DOHH2 (cell line): ENCODE measurements at regions not wholly inside any gene's neighbourhood (a gene's known extent, or its start where the extent isn't known, plus 50 kb on each side); places are given as distances from the start of the nearest gene placed in this dataset.

Experiments
- H3F3A ChIP-seq: fragments of 200-600 bp; sonication (generic), shearing (Covaris generic); 2 replicates; pipeline ENCODE4 v1.6.0; 2016; ENCODE audit warnings: antibody characterized with exemption, mild to moderate bottlenecking; ENCODE audit not compliant: control insufficient read depth, insufficient read depth
- H3K27ac ChIP-seq: fragments of 200-600 bp; sonication (generic); 2 replicates; pipeline ENCODE4 v1.5.1; 2014; ENCODE audit warnings: low read depth, mild to moderate bottlenecking, low read length, moderate library complexity
- H3K27me3 ChIP-seq: fragments of 200-600 bp; sonication (generic); 2 replicates; pipeline ENCODE4 v1.6.1; 2014; ENCODE audit warnings: mild to moderate bottlenecking, low read length, mixed read lengths; ENCODE audit not compliant: control insufficient read depth
- H3K36me3 ChIP-seq: fragments of 200-600 bp; sonication (generic); 2 replicates; pipeline ENCODE4 v1.6.1; 2014; ENCODE audit warnings: mild to moderate bottlenecking, low read length, moderate library complexity, mixed read lengths; ENCODE audit not compliant: control insufficient read depth
- H3K4me1 ChIP-seq: fragments of 200-600 bp; sonication (generic); 2 replicates; pipeline ENCODE4 v1.6.1; 2014; ENCODE audit warnings: mild to moderate bottlenecking, low read length, mixed read lengths; ENCODE audit not compliant: control insufficient read depth
- H3K4me2 ChIP-seq: fragments of 200-600 bp; sonication (generic); 2 replicates; pipeline ENCODE4 v1.6.0; 2014; ENCODE audit warnings: mild to moderate bottlenecking, low read length, moderate library complexity
- H3K4me3 ChIP-seq: fragments of 200-600 bp; sonication (generic); 2 replicates; pipeline ENCODE4 v1.5.1; 2014; ENCODE audit warnings: mild to moderate bottlenecking, low read length, mixed read lengths
- H3K79me2 ChIP-seq: fragments of 200-600 bp; sonication (generic); 2 replicates; pipeline ENCODE4 v1.6.1; 2014; ENCODE audit warnings: mild to moderate bottlenecking, low read length, mixed read lengths; ENCODE audit not compliant: control insufficient read depth
- H3K9me2 ChIP-seq: fragments of 200-600 bp; sonication (generic); replicated peaks from 2 replicates; pipeline ENCODE4 v1.6.1; 2014; ENCODE audit warnings: mild to moderate bottlenecking, low read length, mixed read lengths; ENCODE audit not compliant: control insufficient read depth
- H3K9me3 ChIP-seq: fragments of 200-600 bp; sonication (generic); 2 replicates; pipeline ENCODE4 v1.6.1; 2014; ENCODE audit warnings: antibody characterized with exemption, low read length, mixed read lengths; ENCODE audit not compliant: control insufficient read depth, insufficient read depth
- H4K20me1 ChIP-seq: fragments of 200-600 bp; sonication (generic); 2 replicates; pipeline ENCODE4 v1.6.0; 2014; ENCODE audit warnings: low read depth, mild to moderate bottlenecking, antibody characterized with exemption, low read length, moderate library complexity; ENCODE audit not compliant: control insufficient read depth, insufficient read depth
- EZH2phosphoT487 ChIP-seq: fragments of 200-600 bp; sonication (generic); IDR thresholded peaks from 2 replicates; pipeline ENCODE4 v1.6.1; 2017; ENCODE audit warnings: borderline replicate concordance, mild to moderate bottlenecking, antibody characterized with exemption, low read length, moderate library complexity, mixed read lengths
- TF ChIP-seq, protein P1 (sequence below): fragments of 200-600 bp; sonication (generic); IDR thresholded peaks from one replicate; pipeline ENCODE4 v1.5.1; 2014; ENCODE audit warnings: antibody characterized with exemption, mild to moderate bottlenecking, low read depth, low read length; ENCODE audit not compliant: poor library complexity, severe bottlenecking

DNA sequence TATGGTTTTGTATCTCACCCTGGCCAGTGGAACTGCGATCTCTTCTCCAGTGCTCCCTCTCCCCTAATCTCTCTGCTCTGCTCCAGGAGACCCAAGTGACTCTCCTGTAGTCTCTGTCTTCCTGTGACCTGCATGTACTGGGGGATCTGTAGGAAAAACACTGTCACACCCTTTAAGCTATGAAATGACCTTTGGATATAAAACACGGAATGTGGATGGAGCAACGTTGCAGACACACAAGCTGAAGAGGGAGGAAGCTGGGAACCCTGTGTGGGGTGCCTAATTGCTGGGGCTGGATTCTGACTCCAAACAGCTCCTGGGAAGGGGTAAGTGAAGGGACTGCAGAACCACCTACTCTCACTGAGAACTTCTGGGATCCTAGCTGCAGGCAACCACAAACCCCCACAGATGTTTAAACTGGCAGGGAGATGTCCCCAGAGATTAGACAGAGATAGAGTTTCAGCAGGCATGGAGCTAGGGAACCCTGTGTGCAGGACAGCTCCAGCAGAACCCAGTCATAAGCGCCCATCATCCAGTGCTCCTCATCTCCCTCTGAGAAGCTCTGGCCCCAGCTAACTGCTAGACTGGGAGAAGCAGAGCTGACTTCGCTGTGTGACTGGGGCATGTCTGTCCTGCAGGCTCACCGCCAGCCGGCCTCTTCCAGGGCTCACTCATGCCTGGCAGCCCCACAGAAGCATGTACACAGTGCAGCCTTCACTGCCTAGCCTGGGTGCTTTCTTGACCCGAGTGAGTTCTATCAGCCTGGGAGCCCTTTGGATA lies 482.7 kb upstream of the SETBP1 start:
- Histone ChIP-seq H4K20me1 (no peaks in the 10 kb centered on the region), H3K9me3 (no peaks in the 10 kb centered on the region), H3K4me2 (no peak overlapping the region), H3K4me1 (no peaks in the 10 kb centered on the region), H3F3A (no peaks in the 10 kb centered on the region), H3K27ac (no peak overlapping the region), H3K27me3 (no peaks in the 10 kb centered on the region), H3K4me3 (no peak overlapping the region), H3K79me2 (no peaks in the 10 kb centered on the region), H3K36me3 (no peaks in the 10 kb centered on the region), H3K9me2 (no peaks in the 10 kb centered on the region)
- TF ChIP-seq EZH2phosphoT487: no peak
- TF ChIP-seq, protein P1, sequence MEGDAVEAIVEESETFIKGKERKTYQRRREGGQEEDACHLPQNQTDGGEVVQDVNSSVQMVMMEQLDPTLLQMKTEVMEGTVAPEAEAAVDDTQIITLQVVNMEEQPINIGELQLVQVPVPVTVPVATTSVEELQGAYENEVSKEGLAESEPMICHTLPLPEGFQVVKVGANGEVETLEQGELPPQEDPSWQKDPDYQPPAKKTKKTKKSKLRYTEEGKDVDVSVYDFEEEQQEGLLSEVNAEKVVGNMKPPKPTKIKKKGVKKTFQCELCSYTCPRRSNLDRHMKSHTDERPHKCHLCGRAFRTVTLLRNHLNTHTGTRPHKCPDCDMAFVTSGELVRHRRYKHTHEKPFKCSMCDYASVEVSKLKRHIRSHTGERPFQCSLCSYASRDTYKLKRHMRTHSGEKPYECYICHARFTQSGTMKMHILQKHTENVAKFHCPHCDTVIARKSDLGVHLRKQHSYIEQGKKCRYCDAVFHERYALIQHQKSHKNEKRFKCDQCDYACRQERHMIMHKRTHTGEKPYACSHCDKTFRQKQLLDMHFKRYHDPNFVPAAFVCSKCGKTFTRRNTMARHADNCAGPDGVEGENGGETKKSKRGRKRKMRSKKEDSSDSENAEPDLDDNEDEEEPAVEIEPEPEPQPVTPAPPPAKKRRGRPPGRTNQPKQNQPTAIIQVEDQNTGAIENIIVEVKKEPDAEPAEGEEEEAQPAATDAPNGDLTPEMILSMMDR: no peak

- no peaks in the 10 kb centered on the region for H3K4me1 ChIP-seq
- no peaks in the 10 kb centered on the region for H3K79me2 ChIP-seq
- TF ChIP-seq EZH2phosphoT487: no peak
- TF ChIP-seq, protein P1: no peak
- no peak overlapping the region for H3K4me2 ChIP-seq
- no peaks in the 10 kb centered on the region for H3F3A ChIP-seq
- H3K27me3 ChIP-seq: no peaks in the 10 kb centered on the region
- H3K36me3 ChIP-seq: no peaks in the 10 kb centered on the region
- H4K20me1 ChIP-seq: no peaks in the 10 kb centered on the region
- no peak overlapping the region for H3K4me3 ChIP-seq
- no peaks in the 10 kb centered on the region for H3K9me2 ChIP-seq
- H3K9me3 ChIP-seq: no peaks in the 10 kb centered on the region
- no peak overlapping the region for H3K27ac ChIP-seq
Measured at GRCh38 chr18:44198612-44199284, 481.9 kb upstream of the SETBP1 start.

DNA sequence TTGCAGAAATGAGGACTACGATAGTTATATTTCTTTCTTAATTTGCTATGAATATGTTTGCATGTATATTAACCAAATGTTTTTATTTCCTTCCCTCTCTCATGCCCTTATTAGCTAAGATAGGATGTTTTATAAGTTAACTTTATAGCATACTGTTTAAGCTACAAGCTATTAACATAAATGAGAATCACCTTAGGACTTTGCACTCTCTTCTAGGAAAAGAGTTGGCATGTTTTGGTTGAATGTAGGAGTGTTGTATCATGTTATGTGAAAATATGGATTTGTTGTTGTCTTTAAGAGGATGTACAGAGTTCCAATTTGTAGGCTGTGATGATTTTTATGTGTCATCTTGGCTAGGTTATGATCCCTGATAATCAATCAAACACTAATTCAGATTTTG lies 467.4 kb upstream of the SETBP1 start:
- H3K4me1 ChIP-seq: no peaks in the 10 kb centered on the region
- H3K79me2 ChIP-seq: no peaks in the 10 kb centered on the region
- H3K9me3 ChIP-seq: no peaks in the 10 kb centered on the region
- no peaks in the 10 kb centered on the region for H3K27me3 ChIP-seq
- no peak overlapping the region for H3K27ac ChIP-seq
- H3K9me2 ChIP-seq: no peaks in the 10 kb centered on the region
- H3K36me3 ChIP-seq: no peaks in the 10 kb centered on the region
- no peak overlapping the region for H3K4me3 ChIP-seq
- no peak overlapping the region for H3K4me2 ChIP-seq
- H3F3A ChIP-seq: no peaks in the 10 kb centered on the region
- no peaks in the 10 kb centered on the region for H4K20me1 ChIP-seq
- no peak for TF ChIP-seq EZH2phosphoT487
- TF ChIP-seq, protein P1: no peak
